ENCODE measurements at regions not wholly inside any gene's neighbourhood (a gene's known extent, or its start where the extent isn't known, plus 50 kb on each side); places are given as distances from the start of the nearest gene placed in this dataset.

- TF ChIP-seq CTCF (IDR thresholded peaks at IDR 0.05) (no peak), MAX (CRISPR knock-in tag; IDR thresholded peaks at IDR 0.05) (no peak), USF2 (CRISPR knock-in tag; IDR thresholded peaks at IDR 0.05) (no peak), RELA (CRISPR knock-in tag; IDR thresholded peaks at IDR 0.05; ENCODE audit: borderline replicate concordance) (no peak), STAT6 (CRISPR knock-in tag; conservative IDR thresholded peaks at IDR 0.05; ENCODE audit: low read depth) (no peak), SP1 (CRISPR knock-in tag; conservative IDR thresholded peaks at IDR 0.05) (no peak), ERG (CRISPR knock-in tag; IDR thresholded peaks at IDR 0.05) (no peak), TEAD4 (CRISPR knock-in tag; IDR thresholded peaks at IDR 0.05) (no peak), CREB1 (CRISPR knock-in tag; IDR thresholded peaks at IDR 0.05) (no peak), ZBTB21 (CRISPR knock-in tag; IDR thresholded peaks at IDR 0.05; ENCODE audit: borderline replicate concordance) (no peak), USF1 (CRISPR knock-in tag; IDR thresholded peaks at IDR 0.05) (no peak)
Observed at GRCh38 chr13:24617256-24618010, 62.8 kb upstream of the ATP12A start.
